ENCODE measurements at regions not wholly inside any gene's neighbourhood (a gene's known extent, or its start where the extent isn't known, plus 50 kb on each side); places are given as distances from the start of the nearest gene placed in this dataset.

DNA sequence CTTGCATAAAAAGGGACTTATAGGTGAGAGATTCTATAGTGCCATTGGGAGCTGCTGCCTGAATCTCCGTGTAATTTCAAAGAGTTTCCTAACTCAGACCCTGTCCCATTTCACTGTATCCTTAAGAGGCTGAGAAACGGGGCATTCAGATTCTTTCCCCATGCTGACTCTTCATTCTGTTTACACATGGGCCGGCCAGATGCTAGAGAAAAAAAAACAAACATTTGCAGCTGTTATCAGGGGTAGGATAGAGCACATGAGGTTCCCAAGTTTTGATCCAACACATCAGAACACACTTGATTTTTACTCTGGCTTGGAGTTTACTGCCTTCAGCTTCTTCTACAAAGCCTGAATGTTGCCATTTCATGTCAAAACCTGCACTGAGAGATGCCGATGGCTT is 215.9 kb upstream of the TPRG1 start:
- TF ChIP-seq, protein P1, sequence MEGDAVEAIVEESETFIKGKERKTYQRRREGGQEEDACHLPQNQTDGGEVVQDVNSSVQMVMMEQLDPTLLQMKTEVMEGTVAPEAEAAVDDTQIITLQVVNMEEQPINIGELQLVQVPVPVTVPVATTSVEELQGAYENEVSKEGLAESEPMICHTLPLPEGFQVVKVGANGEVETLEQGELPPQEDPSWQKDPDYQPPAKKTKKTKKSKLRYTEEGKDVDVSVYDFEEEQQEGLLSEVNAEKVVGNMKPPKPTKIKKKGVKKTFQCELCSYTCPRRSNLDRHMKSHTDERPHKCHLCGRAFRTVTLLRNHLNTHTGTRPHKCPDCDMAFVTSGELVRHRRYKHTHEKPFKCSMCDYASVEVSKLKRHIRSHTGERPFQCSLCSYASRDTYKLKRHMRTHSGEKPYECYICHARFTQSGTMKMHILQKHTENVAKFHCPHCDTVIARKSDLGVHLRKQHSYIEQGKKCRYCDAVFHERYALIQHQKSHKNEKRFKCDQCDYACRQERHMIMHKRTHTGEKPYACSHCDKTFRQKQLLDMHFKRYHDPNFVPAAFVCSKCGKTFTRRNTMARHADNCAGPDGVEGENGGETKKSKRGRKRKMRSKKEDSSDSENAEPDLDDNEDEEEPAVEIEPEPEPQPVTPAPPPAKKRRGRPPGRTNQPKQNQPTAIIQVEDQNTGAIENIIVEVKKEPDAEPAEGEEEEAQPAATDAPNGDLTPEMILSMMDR (IDR thresholded peaks at IDR 0.05): no peak
- TF ChIP-seq POLR2A (IDR thresholded peaks at IDR 0.05): no peak
